Panc1 (cell line): ENCODE measurements at regions not wholly inside any gene's neighbourhood (a gene's known extent, or its start where the extent isn't known, plus 50 kb on each side); places are given as distances from the start of the nearest gene placed in this dataset.

ENCODE experiments used
- POLR2AphosphoS5 ChIP-seq: IDR thresholded peaks from 2 replicates; pipeline ENCODE4 v1.6.1; 2012; ENCODE audit warnings: mild to moderate bottlenecking, low read depth, low read length, moderate library complexity
- TF ChIP-seq, protein P1 (sequence below), 2 experiments: IDR thresholded peaks; 2 replicates each; pipeline ENCODE4 v1.6.1; 2011 to 2012; ENCODE audit warnings: low read depth in 2 of 2, control low read depth in 1 of 2, low read length in 1 of 2, mild to moderate bottlenecking in 1 of 2, moderate library complexity in 1 of 2; ENCODE audit not compliant: insufficient read depth in 1 of 2

DNA sequence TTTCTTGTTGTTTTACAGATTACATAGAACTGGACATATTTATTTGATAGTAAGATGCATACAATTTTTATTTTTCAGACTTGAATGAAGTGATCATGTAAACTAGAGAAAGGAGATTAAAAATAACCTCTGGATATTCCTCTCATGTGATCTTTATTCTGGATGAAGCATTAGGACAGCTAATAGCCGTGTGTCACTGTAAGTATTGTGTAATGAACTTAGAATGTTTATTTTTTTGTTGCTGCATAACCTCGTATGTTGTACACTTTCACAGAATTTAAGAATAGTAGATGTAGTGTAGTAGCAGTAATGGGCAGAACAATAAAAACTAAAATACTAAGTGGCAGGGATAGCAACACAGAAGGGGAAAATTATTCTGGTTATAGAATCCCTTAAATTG lies 2094.5 kb upstream of the TENM3 start:
- TF ChIP-seq POLR2AphosphoS5, result no peak
- TF ChIP-seq, protein P1, sequence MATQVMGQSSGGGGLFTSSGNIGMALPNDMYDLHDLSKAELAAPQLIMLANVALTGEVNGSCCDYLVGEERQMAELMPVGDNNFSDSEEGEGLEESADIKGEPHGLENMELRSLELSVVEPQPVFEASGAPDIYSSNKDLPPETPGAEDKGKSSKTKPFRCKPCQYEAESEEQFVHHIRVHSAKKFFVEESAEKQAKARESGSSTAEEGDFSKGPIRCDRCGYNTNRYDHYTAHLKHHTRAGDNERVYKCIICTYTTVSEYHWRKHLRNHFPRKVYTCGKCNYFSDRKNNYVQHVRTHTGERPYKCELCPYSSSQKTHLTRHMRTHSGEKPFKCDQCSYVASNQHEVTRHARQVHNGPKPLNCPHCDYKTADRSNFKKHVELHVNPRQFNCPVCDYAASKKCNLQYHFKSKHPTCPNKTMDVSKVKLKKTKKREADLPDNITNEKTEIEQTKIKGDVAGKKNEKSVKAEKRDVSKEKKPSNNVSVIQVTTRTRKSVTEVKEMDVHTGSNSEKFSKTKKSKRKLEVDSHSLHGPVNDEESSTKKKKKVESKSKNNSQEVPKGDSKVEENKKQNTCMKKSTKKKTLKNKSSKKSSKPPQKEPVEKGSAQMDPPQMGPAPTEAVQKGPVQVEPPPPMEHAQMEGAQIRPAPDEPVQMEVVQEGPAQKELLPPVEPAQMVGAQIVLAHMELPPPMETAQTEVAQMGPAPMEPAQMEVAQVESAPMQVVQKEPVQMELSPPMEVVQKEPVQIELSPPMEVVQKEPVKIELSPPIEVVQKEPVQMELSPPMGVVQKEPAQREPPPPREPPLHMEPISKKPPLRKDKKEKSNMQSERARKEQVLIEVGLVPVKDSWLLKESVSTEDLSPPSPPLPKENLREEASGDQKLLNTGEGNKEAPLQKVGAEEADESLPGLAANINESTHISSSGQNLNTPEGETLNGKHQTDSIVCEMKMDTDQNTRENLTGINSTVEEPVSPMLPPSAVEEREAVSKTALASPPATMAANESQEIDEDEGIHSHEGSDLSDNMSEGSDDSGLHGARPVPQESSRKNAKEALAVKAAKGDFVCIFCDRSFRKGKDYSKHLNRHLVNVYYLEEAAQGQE (IDR thresholded peaks at IDR 0.05; ENCODE audit: insufficient read depth in 1 of 2, low read depth in 2 of 2, low read length in 1 of 2), result no peak
